Ureter (tissue), 1 donor: ENCODE measurements at regions not wholly inside any gene's neighbourhood (a gene's known extent, or its start where the extent isn't known, plus 50 kb on each side); places are given as distances from the start of the nearest gene placed in this dataset.

Source experiments
- DNase-seq: peaks from one replicate; pipeline ENCODE4 v3.0.0-alpha.2; 2020; ENCODE audit warnings: low spot score
- donor health status: DM: yes; HTN: yes; CAD: no.

- no peak for DNase-seq
These were observed 475.9 kb downstream of the SQOR start for GRCh38 chr15:46110755-46111154.

GRCh38 chr15:46111730-46112129, 476.9 kb downstream of the SQOR start:
- peak; percentile 54 for DNase-seq

- DNase-seq: no peak
These were observed 482.2 kb downstream of the SQOR start for GRCh38 chr15:46117071-46117470.

- DNase-seq: no peak
These were observed 485.9 kb downstream of the SQOR start for GRCh38 chr15:46120713-46121112.

- DNase-seq: no peak
These were observed 486.6 kb downstream of the SQOR start for GRCh38 chr15:46121441-46121840.

- DNase-seq: no peak
These were observed 491.8 kb downstream of the SQOR start for GRCh38 chr15:46126581-46126980.

GRCh38 chr15:46127361-46127874, 492.6 kb downstream of the SQOR start:
- no peak for DNase-seq

- no peak for DNase-seq
These were observed 494.3 kb downstream of the SQOR start for GRCh38 chr15:46129145-46129544.

GRCh38 chr15:46131876-46132275, 497.0 kb downstream of the SQOR start:
- no peak for DNase-seq

- DNase-seq: no peak
These were observed 502.6 kb downstream of the SQOR start for GRCh38 chr15:46137443-46137842.

GRCh38 chr15:46146002-46146401, 511.2 kb downstream of the SQOR start:
- DNase-seq: no peak

GRCh38 chr15:46146915-46147314, 512.1 kb downstream of the SQOR start:
- DNase-seq: no peak

- no peak for DNase-seq
These were observed 517.0 kb downstream of the SQOR start for GRCh38 chr15:46151786-46152185.

- no peak for DNase-seq
These were observed 531.9 kb downstream of the SQOR start for GRCh38 chr15:46166750-46167149.

GRCh38 chr15:46170326-46170725, 535.5 kb downstream of the SQOR start:
- DNase-seq: no peak

GRCh38 chr15:46174122-46174521, 539.3 kb downstream of the SQOR start:
- no peak for DNase-seq

GRCh38 chr15:46177219-46177618, 542.4 kb downstream of the SQOR start:
- DNase-seq: no peak

- no peak for DNase-seq
These were observed 543.3 kb downstream of the SQOR start for GRCh38 chr15:46178138-46178537.

- DNase-seq: no peak
These were observed 572.5 kb downstream of the SQOR start for GRCh38 chr15:46207341-46207740.

- DNase-seq: no peak
These were observed 578.7 kb downstream of the SQOR start for GRCh38 chr15:46213551-46213950.

GRCh38 chr15:46222826-46223225, 588.0 kb downstream of the SQOR start:
- DNase-seq: no peak

GRCh38 chr15:46229263-46229662, 594.4 kb downstream of the SQOR start:
- no peak for DNase-seq

GRCh38 chr15:46231786-46232185, 597.0 kb downstream of the SQOR start:
- no peak for DNase-seq

- no peak for DNase-seq
These were observed 597.6 kb downstream of the SQOR start for GRCh38 chr15:46232471-46232870.

- no peak for DNase-seq
These were observed 608.1 kb downstream of the SQOR start for GRCh38 chr15:46242935-46243334.
